Endothelial cell of umbilical vein (primary cell): ENCODE measurements at regions not wholly inside any gene's neighbourhood (a gene's known extent, or its start where the extent isn't known, plus 50 kb on each side); places are given as distances from the start of the nearest gene placed in this dataset.

Experiments used
- BruUV-seq: library from RNA; stranded (reverse); fragments of 400-500 nt; replicated peaks from 2 replicates; lab custom pipeline; 2021; lab: Mats Ljungman, UMichigan
- CTCF ChIA-PET: fragments of 300-600, 350-600 bp; sonication (Branson Sonifier 250); formaldehyde crosslinking; loops from one replicate; lab custom pipeline; 2021; ENCODE audit warnings: antibody characterized with exemption, inconsistent platforms; lab: Charles Lee
- POLR2A ChIA-PET: fragments of 300-600, 350-600 bp; sonication (Branson Sonifier 250); formaldehyde crosslinking; loops from one replicate; lab custom pipeline; 2021; ENCODE audit warnings: antibody characterized with exemption, inconsistent platforms; lab: Charles Lee
- DNase-seq: peaks from one replicate; pipeline ENCODE4 v3.0.0-alpha.2; 2011; ENCODE audit warnings: low read depth, low spot score
- FAIRE-seq: peaks from 2 replicates; lab custom pipeline; 2011; peaks lifted over from hg19 to GRCh38; lab: Jason Lieb, UNC
- H2AFZ ChIP-seq: 2 replicates; pipeline ENCODE4 v1.6.0; 2012; ENCODE audit warnings: low read depth, low read length, control low read depth, inconsistent platforms
- H3K27ac ChIP-seq: 2 replicates; pipeline ENCODE4 v1.5.1; 2011; ENCODE audit warnings: low read depth, mild to moderate bottlenecking, control low read depth, low read length, moderate library complexity; ENCODE audit not compliant: insufficient read depth
- H3K27me3 ChIP-seq, 2 experiments: 2 replicates each; pipeline versions ENCODE4 v1.6.0 to v1.6.1; 2011; ENCODE audit warnings: low read length in 2 of 2, mixed read lengths in 1 of 2; ENCODE audit not compliant: control insufficient read depth in 2 of 2, insufficient read depth in 2 of 2
- H3K36me3 ChIP-seq, 2 experiments: 2 replicates in 1 of 2; 3 replicates in 1 of 2; pipeline ENCODE4 v1.5.1; 2011; ENCODE audit warnings: low read length in 2 of 2, mild to moderate bottlenecking in 1 of 2, moderate library complexity in 1 of 2; ENCODE audit not compliant: control insufficient read depth in 2 of 2, insufficient read depth in 2 of 2; ENCODE audit errors: extremely low read depth in 1 of 2
- H3K4me1 ChIP-seq: 3 replicates; pipeline ENCODE4 v1.5.1; 2011; ENCODE audit warnings: mild to moderate bottlenecking, low read length; ENCODE audit not compliant: control insufficient read depth, insufficient read depth; ENCODE audit errors: extremely low read depth
- H3K4me2 ChIP-seq: 2 replicates; pipeline ENCODE4 v1.6.1; 2011; ENCODE audit warnings: low read length, control low read depth, mixed read lengths; ENCODE audit not compliant: insufficient read depth
- H3K4me3 ChIP-seq, 3 experiments: fragments of 200-600 bp in 1 of 3; sonication (generic), shearing (Covaris generic) in 1 of 3; replicated peaks in 1 of 3; 2 replicates each; pipeline ENCODE4 v1.5.1; 2011 to 2016; ENCODE audit warnings: control low read depth in 3 of 3, low read length in 3 of 3, mild to moderate bottlenecking in 2 of 3, inconsistent platforms in 1 of 3, low read depth in 1 of 3, moderate library complexity in 1 of 3; ENCODE audit not compliant: insufficient read depth in 1 of 3
- H3K79me2 ChIP-seq: 2 replicates; pipeline ENCODE4 v1.6.0; 2012; ENCODE audit warnings: low read length, inconsistent platforms; ENCODE audit not compliant: control insufficient read depth, insufficient read depth
- H3K9ac ChIP-seq: replicated peaks from 2 replicates; pipeline ENCODE3; 2011; ENCODE audit warnings: low read length, control low read depth; ENCODE audit not compliant: insufficient read depth; ENCODE audit errors: extremely low read depth
- H3K9me1 ChIP-seq: replicated peaks from 3 replicates; pipeline ENCODE4 v1.6.0; 2011; ENCODE audit warnings: mild to moderate bottlenecking, low read length; ENCODE audit not compliant: control insufficient read depth, insufficient read depth; ENCODE audit errors: extremely low read depth
- H3K9me3 ChIP-seq: replicated peaks from 2 replicates; pipeline ENCODE4 v1.5.1; 2012; ENCODE audit warnings: low read length, inconsistent platforms; ENCODE audit not compliant: control insufficient read depth, insufficient read depth
- H4K20me1 ChIP-seq: replicated peaks from 2 replicates; pipeline ENCODE3; 2011; ENCODE audit warnings: mild to moderate bottlenecking, low read length; ENCODE audit not compliant: control insufficient read depth, insufficient read depth; ENCODE audit errors: extremely low read depth
- CTCF ChIP-seq, 2 donors: IDR thresholded peaks; 1 replicate in 1 of 2; 2 replicates in 1 of 2; pipeline ENCODE4 v1.5.1; 2011; ENCODE audit warnings: low read length in 2 of 2, mild to moderate bottlenecking in 2 of 2, moderate library complexity in 2 of 2, control low read depth in 1 of 2, inconsistent platforms in 1 of 2, low read depth in 1 of 2; ENCODE audit not compliant: insufficient read depth in 1 of 2; ENCODE audit errors: extremely low read depth in 1 of 2
- EZH2 ChIP-seq: IDR thresholded peaks from 2 replicates; pipeline ENCODE4 v1.6.1; 2012; ENCODE audit warnings: borderline replicate concordance, low read depth, mild to moderate bottlenecking, moderate library complexity, low read length, inconsistent platforms; ENCODE audit not compliant: severe bottlenecking
- FOS ChIP-seq: IDR thresholded peaks from 2 replicates; pipeline ENCODE4 v1.6.1; 2011; ENCODE audit warnings: mild to moderate bottlenecking, low read length, moderate library complexity, borderline replicate concordance; ENCODE audit not compliant: insufficient read depth
- GATA2 ChIP-seq: IDR thresholded peaks from 2 replicates; pipeline ENCODE4 v1.7.0; 2011; ENCODE audit warnings: low read depth, mild to moderate bottlenecking, moderate library complexity, mixed read lengths, low read length; ENCODE audit not compliant: insufficient read length, insufficient read depth
- JUN ChIP-seq: IDR thresholded peaks from 2 replicates; pipeline ENCODE4 v1.6.1; 2011; ENCODE audit warnings: borderline replicate concordance, low read depth; ENCODE audit not compliant: insufficient read length, insufficient read depth
- MAX ChIP-seq: IDR thresholded peaks from 2 replicates; pipeline ENCODE4 v1.6.1; 2011; ENCODE audit not compliant: insufficient read depth, insufficient read length
- MYC ChIP-seq: IDR thresholded peaks from one replicate; pipeline ENCODE4 v1.6.1; 2011; ENCODE audit warnings: mild to moderate bottlenecking, low read depth, low read length
- POLR2A ChIP-seq: IDR thresholded peaks from 2 replicates; pipeline ENCODE4 v1.6.1; 2012; ENCODE audit warnings: low read depth, mild to moderate bottlenecking, control low read depth, low read length
- POLR2AphosphoS5 ChIP-seq: IDR thresholded peaks from 2 replicates; pipeline ENCODE4 v1.6.1; 2012; ENCODE audit warnings: low read depth, mild to moderate bottlenecking, control low read depth, low read length, moderate library complexity; ENCODE audit not compliant: insufficient read depth
- dilution Hi-C: fragments of 300-500 bp; cut with MboI; formaldehyde crosslinking; loops from one replicate; pipeline ENCODE4 v1.15.0; 2019; ENCODE audit warnings: low sequenced_read_pairs; ENCODE audit not compliant: extremely low pct_ligation_motif_present
- intact Hi-C: fragments of 100-400 bp; cut with micrococcal nuclease; formaldehyde crosslinking; loops from one replicate; pipeline ENCODE4 v1.10.0; 2022

GRCh38 chr7:34337163-34337562 lies 320.9 kb upstream of the NPSR1 start:
- ChIA-PET CTCF (interaction anchor here (0.7 kb wide), 1 partner anchor 197 kb away, joined by 5 read pairs; no protein-coding TSS in a partner anchor), POLR2A (no interaction called here)
- no peak overlapping the region for H3K4me2 ChIP-seq
- H3K9me3 ChIP-seq: no peaks in the 10 kb centered on the region
- H4K20me1 ChIP-seq: no peaks in the 10 kb centered on the region
- H3K4me3 ChIP-seq: no peak overlapping the region
- no peak overlapping the region for H3K27ac ChIP-seq
- no TSS peak for BruUV-seq
- no peaks in the 10 kb centered on the region for H3K79me2 ChIP-seq
- dilution Hi-C loops (no loop called here), intact Hi-C loops (no loop called here)
- no peak for DNase-seq
- H3K9ac ChIP-seq: no peak overlapping the region
- H3K27me3 ChIP-seq: no peaks in the 10 kb centered on the region
- H2AFZ ChIP-seq: no peak overlapping the region
- H3K4me1 ChIP-seq: no peaks in the 10 kb centered on the region
- no peaks in the 10 kb centered on the region for H3K36me3 ChIP-seq
- H3K9me1 ChIP-seq: no peaks in the 10 kb centered on the region
- no peak for FAIRE-seq
- TF ChIP-seq POLR2AphosphoS5: no peak
- TF ChIP-seq CTCF (IDR thresholded peaks at IDR 0.05; ENCODE audit: extremely low read depth in 1 of 2, insufficient read depth in 1 of 2, low read depth in 1 of 2, low read length in 2 of 2): no peak
- no peak for TF ChIP-seq EZH2
- TF ChIP-seq POLR2A: no peak
- TF ChIP-seq GATA2: no peak
- TF ChIP-seq FOS: no peak
- no peak for TF ChIP-seq MAX
- TF ChIP-seq MYC: no peak
- TF ChIP-seq JUN: no peak
